Kidney glomerular epithelial cell (primary cell): ENCODE measurements at regions not wholly inside any gene's neighbourhood (a gene's known extent, or its start where the extent isn't known, plus 50 kb on each side); places are given as distances from the start of the nearest gene placed in this dataset.

Experiments used
- DNase-seq: peaks from one replicate; lab custom pipeline; 2025; lab: John Stamatoyannopoulos, UW

GRCh38 chr11:69545976-69546617, 64.6 kb downstream of the LINC01488 start:
- no peak for DNase-seq

- DNase-seq: no peak
Observed at GRCh38 chr11:69546735-69547370, 65.4 kb downstream of the LINC01488 start.

DNA sequence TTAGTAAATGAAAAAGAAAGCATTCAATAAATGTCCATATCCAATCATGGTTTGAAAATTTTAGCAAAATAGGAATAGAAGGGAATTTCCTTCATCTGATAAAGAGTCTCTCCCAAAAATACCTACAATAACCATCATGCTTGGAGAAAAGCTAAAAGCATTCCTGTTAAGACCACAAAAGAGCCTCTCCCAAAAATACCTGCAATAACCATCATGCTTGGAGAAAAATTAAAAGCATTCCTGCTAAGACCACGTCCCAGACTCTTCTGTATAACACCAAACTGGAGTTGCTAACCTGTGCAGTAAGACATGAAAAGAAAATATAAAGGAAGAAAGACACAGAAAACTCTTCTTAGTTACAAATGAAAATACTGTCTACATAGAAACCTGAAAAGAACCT, 69.4 kb downstream of the LINC01488 start:
- no peak for DNase-seq

DNA sequence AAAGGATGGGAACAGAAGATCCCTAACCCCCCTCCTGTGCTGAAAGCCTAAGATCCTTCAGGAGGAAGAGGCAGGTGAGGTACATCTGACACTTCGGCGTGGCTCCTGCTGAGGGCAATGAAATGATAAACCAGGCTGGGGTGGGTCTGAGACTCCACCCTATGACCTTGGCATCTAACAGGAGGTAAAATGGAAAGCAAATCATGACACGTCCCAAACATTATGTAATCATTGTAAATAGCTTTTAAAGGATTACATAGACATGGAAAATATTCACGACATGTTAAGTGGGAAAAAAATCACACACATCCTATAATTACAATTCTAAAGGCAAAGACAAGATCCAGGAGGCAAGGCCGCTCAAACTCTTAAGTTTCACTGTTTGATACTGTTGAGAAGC, 70.5 kb downstream of the LINC01488 start:
- no peak for DNase-seq

- no peak for DNase-seq
Observed at GRCh38 chr11:69552951-69553350, 71.5 kb downstream of the LINC01488 start.

- no peak for DNase-seq
Observed at GRCh38 chr11:69553416-69554357, 72.2 kb downstream of the LINC01488 start.

GRCh38 chr11:69554849-69555248, 73.4 kb downstream of the LINC01488 start:
- no peak for DNase-seq

DNA sequence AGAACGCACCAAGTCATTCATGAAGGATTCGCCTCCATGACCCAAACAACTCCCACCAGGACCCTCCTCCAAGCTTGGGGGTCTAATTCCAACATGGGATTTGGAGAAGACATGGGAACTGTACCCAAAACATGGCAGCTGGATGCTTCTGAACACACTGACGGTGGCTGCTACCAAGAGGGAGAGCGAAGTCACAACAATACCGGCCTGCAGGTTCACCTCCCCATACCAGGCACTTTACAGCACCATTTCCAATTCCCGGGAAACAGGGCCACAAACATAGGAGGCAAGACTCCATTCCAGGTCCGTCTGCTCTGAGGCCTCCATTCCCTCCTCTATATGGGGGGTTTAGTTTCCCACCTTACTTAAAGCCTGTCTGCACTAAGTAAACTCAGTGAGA, 75.8 kb downstream of the LINC01488 start:
- DNase-seq: no peak

DNA sequence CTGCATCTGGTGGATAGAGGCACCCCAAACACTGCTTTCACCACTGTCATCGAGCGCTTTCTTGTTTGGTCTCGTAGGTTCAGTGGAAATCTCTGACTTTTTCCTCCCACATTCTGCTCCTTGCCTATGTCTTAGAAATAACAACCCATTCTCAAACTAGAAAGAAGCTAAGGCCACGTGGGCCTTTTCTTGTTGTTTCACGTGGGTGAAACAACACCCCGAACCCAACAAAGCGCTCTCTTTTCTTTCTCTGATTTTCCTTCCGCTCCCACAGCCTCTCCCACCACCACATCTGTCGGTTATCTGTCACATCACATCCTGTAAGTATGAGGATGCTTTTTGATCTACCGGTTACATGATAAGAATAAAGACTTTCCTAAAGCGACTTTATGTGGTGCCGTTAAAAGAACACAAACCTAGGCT, 77.1 kb downstream of the LINC01488 start:
- no peak for DNase-seq

DNA sequence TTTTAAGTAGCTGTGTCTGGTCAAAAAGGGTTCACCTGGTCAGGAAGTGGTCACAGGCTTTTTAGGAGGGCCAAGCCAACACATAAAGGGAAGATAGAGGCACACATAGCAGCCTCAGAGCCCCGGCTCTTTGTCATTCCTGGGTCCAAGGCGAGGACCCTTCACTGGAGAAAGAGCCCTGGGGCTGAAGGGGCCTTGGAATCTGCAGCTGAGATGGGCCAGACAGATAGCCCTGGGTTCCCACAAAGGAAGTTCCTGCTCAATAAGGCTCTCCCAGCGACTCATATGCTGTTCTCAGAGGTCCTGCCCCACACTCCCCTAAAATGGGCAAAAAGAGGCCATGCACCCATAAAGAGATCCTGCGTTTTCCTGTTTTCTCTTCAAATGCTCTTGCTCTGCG, 77.7 kb downstream of the LINC01488 start:
- DNase-seq: no peak

- DNase-seq: no peak
Observed at GRCh38 chr11:69560141-69560790, 78.8 kb downstream of the LINC01488 start.

- no peak for DNase-seq
Observed at GRCh38 chr11:69562302-69562701, 78.7 kb upstream of the CCND1 start.

DNA sequence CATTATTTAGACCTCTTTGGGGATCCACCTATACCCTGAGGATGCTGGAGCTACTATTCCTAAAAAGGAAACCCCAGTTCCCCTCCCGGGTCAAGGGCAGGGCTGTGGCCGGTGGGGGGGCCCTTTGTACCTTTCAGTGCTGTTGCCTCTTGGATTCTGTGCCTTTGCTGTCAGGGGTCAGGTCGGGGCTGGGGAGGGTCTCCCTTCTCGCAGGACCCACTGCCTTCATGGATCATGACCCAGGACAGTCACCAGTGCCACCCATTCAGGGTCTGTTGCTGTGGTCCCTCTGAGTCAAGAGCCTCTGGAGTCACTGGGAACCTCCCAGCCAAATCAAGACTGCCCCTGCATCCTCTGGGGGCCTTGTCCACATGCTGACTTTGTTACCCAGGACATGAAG, 78.1 kb upstream of the CCND1 start:
- DNase-seq: no peak

DNA sequence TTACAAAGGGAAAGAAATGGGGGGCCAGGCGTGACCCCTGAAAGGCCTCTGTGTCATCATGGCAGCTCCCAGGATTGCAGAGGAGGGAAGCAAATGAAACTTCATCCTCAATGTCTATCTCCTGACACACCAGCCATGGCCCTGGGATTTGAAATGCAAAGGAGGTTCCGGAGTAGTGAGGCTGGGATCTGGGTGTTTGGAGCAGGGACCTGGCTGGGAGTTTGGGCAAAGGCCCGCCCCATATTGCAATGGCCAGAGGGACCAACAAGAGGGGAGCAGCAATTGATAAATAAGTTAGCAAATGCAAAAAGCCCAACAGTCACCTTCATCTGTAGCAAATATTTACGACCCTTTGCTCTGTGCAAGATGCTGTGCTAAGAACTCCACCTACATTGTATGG, 77.7 kb upstream of the CCND1 start:
- DNase-seq: no peak

GRCh38 chr11:69563946-69564775, 76.8 kb upstream of the CCND1 start:
- DNase-seq: no peak

DNA sequence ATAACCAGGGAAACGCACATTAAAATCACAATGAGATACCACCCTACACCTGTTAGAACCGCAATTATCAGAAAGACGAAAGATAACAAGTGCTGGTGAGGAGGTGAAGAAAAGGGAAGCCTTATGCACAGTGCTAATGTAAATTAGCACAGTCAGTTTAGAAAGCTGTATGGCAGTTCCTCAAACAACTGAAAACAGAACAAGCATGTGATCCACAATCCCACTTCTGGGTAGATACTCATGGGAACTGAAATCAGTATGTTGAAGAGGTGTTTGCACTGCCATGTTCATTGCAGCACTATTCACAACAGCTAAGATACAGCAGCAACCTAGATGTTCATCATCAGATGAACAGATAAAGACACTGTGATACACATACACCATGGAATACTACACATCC, 75.0 kb upstream of the CCND1 start:
- DNase-seq: no peak

DNA sequence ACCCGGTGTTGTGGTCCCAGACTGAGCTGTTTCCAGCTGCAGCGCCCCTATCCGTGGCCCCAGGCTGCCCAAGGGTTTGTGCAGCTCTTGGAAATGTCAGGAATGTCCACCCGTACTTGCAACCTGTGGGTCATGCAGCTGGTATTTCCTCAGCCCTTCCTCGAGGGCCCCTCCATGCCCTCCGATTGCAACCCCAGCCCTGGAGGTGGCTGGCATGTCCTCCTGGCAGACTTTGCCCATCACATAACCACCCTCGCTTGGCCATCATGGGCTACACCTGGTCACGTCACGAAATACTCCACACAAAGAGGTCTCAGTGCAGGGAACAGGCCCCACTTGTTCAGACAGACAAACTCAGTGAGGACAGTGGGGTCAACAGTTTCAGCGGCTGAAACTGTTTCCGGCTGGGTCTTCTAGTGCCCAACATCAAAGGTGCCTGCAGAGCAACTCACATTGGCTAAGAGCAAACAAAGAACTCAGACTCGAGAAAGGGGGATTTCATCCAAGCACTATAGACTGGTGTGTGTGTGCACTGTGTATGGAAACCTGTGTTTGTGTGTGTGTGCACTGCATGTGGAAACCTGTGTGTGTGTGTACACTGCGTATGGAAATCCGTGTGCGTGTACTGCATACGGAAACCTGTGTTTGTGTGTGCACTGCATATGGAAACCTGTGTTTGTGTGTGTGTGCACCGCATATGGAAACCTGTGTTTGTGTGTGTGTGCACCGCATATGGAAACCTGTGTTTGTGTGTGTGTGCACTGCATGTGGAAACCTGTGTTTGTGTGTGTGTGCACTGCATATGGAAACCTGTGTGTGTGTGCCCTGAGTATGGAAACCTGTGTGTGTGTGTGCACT, 72.8 kb upstream of the CCND1 start:
- no peak for DNase-seq

- no peak for DNase-seq
Observed at GRCh38 chr11:69568809-69569097, 72.2 kb upstream of the CCND1 start.

DNA sequence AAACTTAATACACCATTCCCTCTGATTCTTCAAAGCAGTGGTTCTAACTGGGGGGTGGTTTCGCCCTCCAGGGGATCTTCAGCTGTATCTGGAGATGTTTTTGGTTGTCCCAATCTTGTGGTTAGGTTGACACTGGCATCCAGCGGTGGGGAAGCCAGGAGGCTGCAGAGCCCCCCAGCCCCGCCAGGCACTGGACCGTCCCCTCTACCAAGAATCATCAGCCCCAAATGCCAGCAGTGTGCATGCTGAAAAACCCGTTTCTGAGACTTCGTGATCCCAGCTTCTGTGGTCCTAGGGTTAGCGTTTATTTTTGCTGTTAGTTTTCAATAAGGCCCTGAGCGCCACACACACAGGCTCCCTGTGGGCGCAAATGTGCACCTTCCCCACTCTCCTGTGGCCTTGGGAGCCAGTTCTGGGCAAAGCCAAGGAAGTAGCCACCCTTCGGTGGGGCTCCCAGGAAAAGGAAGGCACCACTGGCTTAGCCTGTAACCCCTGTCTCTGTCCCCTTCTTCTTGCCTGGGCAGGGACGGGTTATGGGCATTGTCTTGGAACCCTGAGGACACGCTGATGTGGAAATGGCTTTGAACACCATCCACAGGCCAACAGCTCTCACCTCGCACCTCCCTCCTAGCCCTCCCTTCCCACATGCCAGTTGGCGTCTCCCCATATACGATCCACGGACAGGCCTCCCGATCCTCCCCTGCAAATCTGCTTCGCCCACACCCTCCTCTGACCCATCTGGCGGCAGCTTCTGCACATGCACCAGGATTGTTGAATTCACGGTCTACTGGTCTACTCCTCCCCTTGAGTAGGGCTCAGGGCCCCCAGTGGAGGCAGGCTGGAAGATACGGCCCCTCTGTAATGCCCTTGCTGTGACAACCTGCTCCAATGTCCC, 71.4 kb upstream of the CCND1 start:
- DNase-seq: no peak
